DND-41 (cell line): ENCODE measurements at regions not wholly inside any gene's neighbourhood (a gene's known extent, or its start where the extent isn't known, plus 50 kb on each side); places are given as distances from the start of the nearest gene placed in this dataset.

Experiments used
- CTCF ChIP-seq: IDR thresholded peaks from 2 replicates; pipeline ENCODE4 v1.5.1; 2012; ENCODE audit warnings: borderline replicate concordance, low read length, moderate library complexity, mild to moderate bottlenecking; ENCODE audit not compliant: poor library complexity, severe bottlenecking; ENCODE audit errors: extremely low read depth
- EZH2 ChIP-seq: IDR thresholded peaks from 3 replicates; pipeline ENCODE4 v1.6.1; 2012; ENCODE audit warnings: borderline replicate concordance, low read depth, mild to moderate bottlenecking, moderate library complexity, low read length, inconsistent platforms; ENCODE audit not compliant: severe bottlenecking

DNA sequence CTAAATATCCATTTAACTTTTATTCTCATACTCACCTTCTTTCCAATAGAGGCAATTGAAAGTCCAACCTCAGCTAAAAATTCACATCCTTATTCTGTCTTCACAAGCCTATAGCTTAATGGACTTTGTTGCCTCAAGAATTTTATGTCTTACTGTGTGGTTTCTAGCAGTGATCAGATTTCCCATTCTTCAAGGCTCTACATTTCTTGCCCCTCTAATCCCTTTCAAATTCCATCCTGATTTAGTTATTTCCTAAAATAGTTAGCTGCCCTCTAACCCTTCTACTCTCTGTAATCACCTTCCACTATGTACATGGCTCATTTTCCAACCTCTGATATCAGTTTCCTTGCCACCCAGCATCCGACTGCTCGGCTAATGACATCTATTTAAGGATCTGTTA lies 204.1 kb upstream of the CENPE start:
- no peak for TF ChIP-seq CTCF
- no peak for TF ChIP-seq EZH2
